NT2/D1 (cell line): ENCODE measurements at regions not wholly inside any gene's neighbourhood (a gene's known extent, or its start where the extent isn't known, plus 50 kb on each side); places are given as distances from the start of the nearest gene placed in this dataset.

ENCODE experiments used
- SUZ12 ChIP-seq: IDR thresholded peaks from 2 replicates; pipeline ENCODE4 v1.6.1; 2011; ENCODE audit not compliant: insufficient read length, insufficient read depth; ENCODE audit errors: extremely low read depth
- YY1 ChIP-seq: IDR thresholded peaks from 2 replicates; pipeline ENCODE4 v1.6.1; 2011; ENCODE audit not compliant: insufficient read length, insufficient read depth

DNA sequence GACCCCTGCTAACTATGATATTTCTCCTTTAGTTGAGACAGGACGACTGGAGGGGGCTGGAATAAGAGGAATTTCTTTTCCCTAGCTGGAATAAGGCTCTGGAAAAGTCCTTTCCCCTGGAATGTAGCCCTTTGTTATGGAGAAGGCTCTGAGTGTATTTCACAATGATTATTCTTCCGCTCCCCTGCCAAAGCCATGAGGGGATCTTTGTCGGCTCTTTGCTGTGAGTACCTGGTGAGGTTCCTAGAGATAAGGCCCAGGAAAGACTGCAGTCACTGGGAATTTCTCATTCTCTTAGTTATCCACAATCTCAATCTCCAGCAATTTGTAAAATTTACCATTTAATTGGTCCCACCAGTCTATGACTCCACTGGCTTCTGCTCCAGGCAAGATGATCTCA, 340.2 kb upstream of the HNRNPA3 start:
- TF ChIP-seq SUZ12 (no peak), YY1 (no peak)
